GM20000 (cell line): ENCODE measurements at regions not wholly inside any gene's neighbourhood (a gene's known extent, or its start where the extent isn't known, plus 50 kb on each side); places are given as distances from the start of the nearest gene placed in this dataset.
A peak's percentile ranks its signal among the peaks of the same experiment; 100 is the strongest.

Experiments
- DNase-seq: peaks from one replicate; pipeline ENCODE4 v3.0.0; 2012; ENCODE audit warnings: low spot score
- CTCF ChIP-seq: IDR thresholded peaks from 2 replicates; pipeline ENCODE4 v1.5.1; 2012; ENCODE audit warnings: mild to moderate bottlenecking, control low read depth; ENCODE audit errors: extremely low read depth, missing control alignments

- no peak for DNase-seq
- no peak for TF ChIP-seq CTCF
These were observed 655.9 kb upstream of the MAN1A1 start for GRCh38 chr6:120005292-120005976.

GRCh38 chr6:119986934-119987549 lies 637.5 kb upstream of the MAN1A1 start:
- no peak for TF ChIP-seq CTCF
- DNase-seq, result no peak

- no peak for DNase-seq
- TF ChIP-seq CTCF, result no peak
These were observed 636.6 kb upstream of the MAN1A1 start for GRCh38 chr6:119985952-119986736.

- TF ChIP-seq CTCF, result no peak
- DNase-seq, result no peak
These were observed 631.2 kb upstream of the MAN1A1 start for GRCh38 chr6:119980802-119981201.

- DNase-seq, result no peak
- TF ChIP-seq CTCF, result no peak
These were observed 630.3 kb upstream of the MAN1A1 start for GRCh38 chr6:119979862-119980261.

GRCh38 chr6:119978274-119978889 lies 628.8 kb upstream of the MAN1A1 start:
- TF ChIP-seq CTCF, result peak; percentile 11
- peak; percentile 4 for DNase-seq
